Lower leg skin (tissue), 3 donors: ENCODE measurements at regions not wholly inside any gene's neighbourhood (a gene's known extent, or its start where the extent isn't known, plus 50 kb on each side); places are given as distances from the start of the nearest gene placed in this dataset.

Source experiments
- POLR2A ChIP-seq, 2 donors: fragments of 450-650 bp; IDR thresholded peaks; one replicate each; pipeline ENCODE4 v1.6.1; 2016 to 2017; ENCODE audit warnings: antibody characterized with exemption in 2 of 2, mild to moderate bottlenecking in 1 of 2, moderate library complexity in 1 of 2
- TF ChIP-seq, protein P1 (sequence below), 3 donors: fragments of 450-650 bp; IDR thresholded peaks; one replicate each; pipeline ENCODE4 v1.5.1; 2016; ENCODE audit warnings: antibody characterized with exemption in 3 of 3, mild to moderate bottlenecking in 3 of 3, moderate library complexity in 2 of 3

DNA sequence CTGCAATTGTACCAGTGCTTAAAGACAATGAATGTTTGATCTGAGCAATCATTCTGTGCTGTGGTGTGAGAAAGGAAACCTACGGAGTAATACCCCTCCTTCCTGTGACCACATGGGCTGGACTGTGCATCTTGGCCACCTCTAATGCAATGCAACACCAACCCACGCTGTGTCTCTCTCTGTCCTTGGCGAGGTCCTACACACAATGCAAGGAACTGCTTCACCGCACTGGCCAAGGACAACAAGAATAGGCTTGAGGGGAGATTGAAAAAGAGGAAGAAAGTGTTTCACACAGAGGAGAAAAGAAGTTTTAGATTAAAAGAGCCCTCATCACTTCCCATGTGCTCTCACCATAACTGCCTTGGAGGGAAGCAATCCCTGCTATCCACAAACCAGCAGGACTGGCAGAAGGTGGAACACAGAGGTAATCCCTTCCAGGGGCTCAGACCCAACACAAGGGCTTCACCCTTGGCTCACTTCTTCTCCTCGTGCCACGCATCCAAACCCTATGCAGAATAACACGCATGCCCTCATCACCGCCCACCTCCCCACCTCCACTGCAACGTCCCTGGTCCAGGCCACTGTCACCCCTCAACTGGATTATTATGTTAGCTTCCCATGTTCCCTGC, 112.5 kb upstream of the ERG start:
- no peak for TF ChIP-seq POLR2A (IDR thresholded peaks at IDR 0.05)
- TF ChIP-seq, protein P1, sequence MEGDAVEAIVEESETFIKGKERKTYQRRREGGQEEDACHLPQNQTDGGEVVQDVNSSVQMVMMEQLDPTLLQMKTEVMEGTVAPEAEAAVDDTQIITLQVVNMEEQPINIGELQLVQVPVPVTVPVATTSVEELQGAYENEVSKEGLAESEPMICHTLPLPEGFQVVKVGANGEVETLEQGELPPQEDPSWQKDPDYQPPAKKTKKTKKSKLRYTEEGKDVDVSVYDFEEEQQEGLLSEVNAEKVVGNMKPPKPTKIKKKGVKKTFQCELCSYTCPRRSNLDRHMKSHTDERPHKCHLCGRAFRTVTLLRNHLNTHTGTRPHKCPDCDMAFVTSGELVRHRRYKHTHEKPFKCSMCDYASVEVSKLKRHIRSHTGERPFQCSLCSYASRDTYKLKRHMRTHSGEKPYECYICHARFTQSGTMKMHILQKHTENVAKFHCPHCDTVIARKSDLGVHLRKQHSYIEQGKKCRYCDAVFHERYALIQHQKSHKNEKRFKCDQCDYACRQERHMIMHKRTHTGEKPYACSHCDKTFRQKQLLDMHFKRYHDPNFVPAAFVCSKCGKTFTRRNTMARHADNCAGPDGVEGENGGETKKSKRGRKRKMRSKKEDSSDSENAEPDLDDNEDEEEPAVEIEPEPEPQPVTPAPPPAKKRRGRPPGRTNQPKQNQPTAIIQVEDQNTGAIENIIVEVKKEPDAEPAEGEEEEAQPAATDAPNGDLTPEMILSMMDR (IDR thresholded peaks at IDR 0.05): no peak
